ENCODE measurements at regions not wholly inside any gene's neighbourhood (a gene's known extent, or its start where the extent isn't known, plus 50 kb on each side); places are given as distances from the start of the nearest gene placed in this dataset.

DNA sequence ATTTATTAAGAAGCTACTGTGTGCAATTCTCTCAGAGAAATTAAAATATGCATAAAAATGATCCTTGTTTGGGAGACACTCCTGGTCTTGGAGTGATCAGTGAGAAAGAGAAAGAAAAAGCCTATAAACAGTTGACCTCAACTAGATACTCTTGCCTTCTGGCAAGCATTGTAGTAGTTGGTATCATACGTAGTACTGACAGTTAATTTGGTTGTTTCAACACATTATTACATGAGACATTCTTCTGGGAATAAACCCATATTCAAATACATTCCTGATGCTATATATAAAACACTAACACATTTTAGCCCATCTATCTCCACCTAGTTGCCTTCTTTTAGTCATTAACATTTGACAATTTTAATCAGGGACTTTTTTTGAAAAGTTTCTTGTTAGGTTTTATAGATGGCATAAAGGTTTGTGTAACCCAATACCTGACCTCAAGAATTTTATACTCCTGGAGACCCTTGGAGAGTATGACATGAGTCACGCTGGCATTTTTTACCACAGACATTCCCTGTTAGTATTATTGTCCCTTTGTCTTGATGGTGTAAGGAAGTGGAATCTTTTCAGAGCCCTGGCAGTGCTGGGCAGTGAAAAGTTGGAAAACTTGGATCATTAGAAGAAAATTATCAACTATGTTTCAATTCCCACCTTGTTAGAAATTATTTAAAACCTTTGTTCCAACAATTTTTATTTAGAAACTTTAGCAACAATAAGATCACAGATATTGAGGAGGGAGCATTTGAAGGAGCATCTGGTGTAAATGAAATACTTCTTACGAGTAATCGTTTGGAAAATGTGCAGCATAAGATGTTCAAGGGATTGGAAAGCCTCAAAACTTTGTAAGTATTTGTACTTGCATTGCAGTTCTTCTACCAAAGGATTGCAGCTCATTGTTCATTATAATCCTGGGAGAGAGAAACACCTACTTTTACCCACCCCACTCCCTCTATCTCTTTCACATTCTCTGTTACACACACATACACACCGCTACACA lies 167.1 kb upstream of the PACRGL start:
- no peak overlapping the region for H2BK120ac ChIP-seq (ENCODE audit: low read depth, low read length, poor library complexity, severe bottlenecking)
- WGBS (ENCODE audit: extremely low coverage, insufficient read length, low lambda C conversion rate) = no CpG with 5 or more reads among the region's 5 CpGs
- no peak overlapping the region for H2AFZ ChIP-seq (ENCODE audit: low read length)
- H4K8ac ChIP-seq (replicated peaks; ENCODE audit: insufficient read length, low read depth, low read length) = no peak overlapping the region
- no peak overlapping the region for H2BK20ac ChIP-seq (ENCODE audit: low read depth, low read length, poor library complexity, severe bottlenecking)
- H4K5ac ChIP-seq (ENCODE audit: insufficient read length, low read depth, low read length) = no peak overlapping the region
- H3K4me1 ChIP-seq (ENCODE audit: insufficient read depth, low read length) = no peaks in the 10 kb centered on the region
- Mint-ChIP-seq H3K27ac (no peak overlapping the region; a peak in 1 of 7 replicates), H3K4me1 (no peaks in the 10 kb centered on the region), H3K27me3 (ENCODE audit: low read depth) (no peaks in the 10 kb centered on the region), H3K9me3 (no peaks in the 10 kb centered on the region), H3K36me3 (ENCODE audit: insufficient read depth in 1 of 3, low read depth in 3 of 3) (no peaks in the 10 kb centered on the region), H3K4me3 (no peak overlapping the region)
- H2BK5ac ChIP-seq (ENCODE audit: insufficient read length, low read length) = no peak overlapping the region
- no peak overlapping the region for H2BK12ac ChIP-seq (ENCODE audit: insufficient read length, low read depth, low read length)
- H3K27me3 ChIP-seq (ENCODE audit: insufficient read depth, low read length) = no peaks in the 10 kb centered on the region
- no peak overlapping the region for H3K23ac ChIP-seq (ENCODE audit: insufficient read length, low read depth, low read length)
- no peak overlapping the region for H3K4me2 ChIP-seq (ENCODE audit: insufficient read depth, insufficient read length, low read length)
- H3T11ph ChIP-seq (ENCODE audit: low read length) = no peak overlapping the region
- peaks cover 3% of the 10 kb centered on the region for H4K20me1 ChIP-seq (ENCODE audit: control insufficient read depth, insufficient read depth, insufficient read length)
- H4K91ac ChIP-seq (ENCODE audit: insufficient read length, low read depth, low read length) = no peak overlapping the region
- no peak overlapping the region for H3K4ac ChIP-seq (ENCODE audit: low read depth, low read length)
- no peak overlapping the region for H3K14ac ChIP-seq (ENCODE audit: insufficient read depth, low read length)
- no peak overlapping the region for H3K18ac ChIP-seq (ENCODE audit: insufficient read length, low read depth, low read length)
- no peaks in the 10 kb centered on the region for H3K79me1 ChIP-seq (ENCODE audit: insufficient read depth, low read depth, low read length, poor library complexity, severe bottlenecking)
- no peak overlapping the region for H3K9ac ChIP-seq (ENCODE audit: extremely low read depth, insufficient read length, low read length)
- H3K56ac ChIP-seq (ENCODE audit: insufficient read length, low read depth, low read length) = no peak overlapping the region
- DNase-seq = no peak
- H3K27ac ChIP-seq (ENCODE audit: insufficient read length, low read depth, low read length) = no peak overlapping the region
- no peaks in the 10 kb centered on the region for H3K79me2 ChIP-seq (ENCODE audit: insufficient read depth, low read length)
- no peak overlapping the region for H2AK5ac ChIP-seq (ENCODE audit: insufficient read length, low read length)
- H3K9me3 ChIP-seq (ENCODE audit: control insufficient read depth, low read depth, low read length) = no peaks in the 10 kb centered on the region
- no peak overlapping the region for H2BK15ac ChIP-seq (ENCODE audit: low read depth, low read length)
- H3K23me2 ChIP-seq (ENCODE audit: insufficient read length, low read depth, low read length, poor library complexity, severe bottlenecking) = no peaks in the 10 kb centered on the region
- TF ChIP-seq, protein P1, sequence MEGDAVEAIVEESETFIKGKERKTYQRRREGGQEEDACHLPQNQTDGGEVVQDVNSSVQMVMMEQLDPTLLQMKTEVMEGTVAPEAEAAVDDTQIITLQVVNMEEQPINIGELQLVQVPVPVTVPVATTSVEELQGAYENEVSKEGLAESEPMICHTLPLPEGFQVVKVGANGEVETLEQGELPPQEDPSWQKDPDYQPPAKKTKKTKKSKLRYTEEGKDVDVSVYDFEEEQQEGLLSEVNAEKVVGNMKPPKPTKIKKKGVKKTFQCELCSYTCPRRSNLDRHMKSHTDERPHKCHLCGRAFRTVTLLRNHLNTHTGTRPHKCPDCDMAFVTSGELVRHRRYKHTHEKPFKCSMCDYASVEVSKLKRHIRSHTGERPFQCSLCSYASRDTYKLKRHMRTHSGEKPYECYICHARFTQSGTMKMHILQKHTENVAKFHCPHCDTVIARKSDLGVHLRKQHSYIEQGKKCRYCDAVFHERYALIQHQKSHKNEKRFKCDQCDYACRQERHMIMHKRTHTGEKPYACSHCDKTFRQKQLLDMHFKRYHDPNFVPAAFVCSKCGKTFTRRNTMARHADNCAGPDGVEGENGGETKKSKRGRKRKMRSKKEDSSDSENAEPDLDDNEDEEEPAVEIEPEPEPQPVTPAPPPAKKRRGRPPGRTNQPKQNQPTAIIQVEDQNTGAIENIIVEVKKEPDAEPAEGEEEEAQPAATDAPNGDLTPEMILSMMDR (conservative IDR thresholded peaks at IDR 0.05) = no peak
